ENCODE measurements at regions not wholly inside any gene's neighbourhood (a gene's known extent, or its start where the extent isn't known, plus 50 kb on each side); places are given as distances from the start of the nearest gene placed in this dataset.

DNA sequence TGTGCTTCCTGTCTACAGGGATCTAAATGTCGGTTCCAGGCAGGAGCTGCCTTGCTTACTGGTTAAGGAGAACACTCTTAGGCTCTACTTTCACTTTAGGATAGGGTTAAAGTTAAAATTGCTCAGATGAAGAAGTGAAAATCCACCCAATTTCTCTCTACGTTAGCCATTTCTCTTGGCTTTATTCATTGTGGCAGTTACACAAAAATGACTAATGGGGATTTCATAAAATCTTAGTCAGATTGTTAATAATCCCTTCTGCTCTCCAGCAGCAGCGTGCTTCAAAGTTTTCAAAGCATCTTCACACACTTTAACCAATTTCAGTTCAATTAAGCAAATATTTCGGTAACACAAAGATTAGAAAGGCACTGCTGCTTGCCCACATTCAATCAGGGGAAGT is 58.4 kb upstream of the RCN1 start:
- H3K4me1 Mint-ChIP-seq (ENCODE audit: unreplicated experiment), result peaks cover 6% of the 10 kb centered on the region
- no peak overlapping the region for H3K27ac Mint-ChIP-seq (ENCODE audit: unreplicated experiment)
- no peaks in the 10 kb centered on the region for H3K9me3 Mint-ChIP-seq (ENCODE audit: unreplicated experiment)
- no peak overlapping the region for H3K4me3 Mint-ChIP-seq (ENCODE audit: unreplicated experiment)
- no peaks in the 10 kb centered on the region for H3K36me3 Mint-ChIP-seq (ENCODE audit: low read depth, unreplicated experiment)
- H3K27me3 Mint-ChIP-seq (ENCODE audit: unreplicated experiment), result no peaks in the 10 kb centered on the region
- TF ChIP-seq, protein P1, sequence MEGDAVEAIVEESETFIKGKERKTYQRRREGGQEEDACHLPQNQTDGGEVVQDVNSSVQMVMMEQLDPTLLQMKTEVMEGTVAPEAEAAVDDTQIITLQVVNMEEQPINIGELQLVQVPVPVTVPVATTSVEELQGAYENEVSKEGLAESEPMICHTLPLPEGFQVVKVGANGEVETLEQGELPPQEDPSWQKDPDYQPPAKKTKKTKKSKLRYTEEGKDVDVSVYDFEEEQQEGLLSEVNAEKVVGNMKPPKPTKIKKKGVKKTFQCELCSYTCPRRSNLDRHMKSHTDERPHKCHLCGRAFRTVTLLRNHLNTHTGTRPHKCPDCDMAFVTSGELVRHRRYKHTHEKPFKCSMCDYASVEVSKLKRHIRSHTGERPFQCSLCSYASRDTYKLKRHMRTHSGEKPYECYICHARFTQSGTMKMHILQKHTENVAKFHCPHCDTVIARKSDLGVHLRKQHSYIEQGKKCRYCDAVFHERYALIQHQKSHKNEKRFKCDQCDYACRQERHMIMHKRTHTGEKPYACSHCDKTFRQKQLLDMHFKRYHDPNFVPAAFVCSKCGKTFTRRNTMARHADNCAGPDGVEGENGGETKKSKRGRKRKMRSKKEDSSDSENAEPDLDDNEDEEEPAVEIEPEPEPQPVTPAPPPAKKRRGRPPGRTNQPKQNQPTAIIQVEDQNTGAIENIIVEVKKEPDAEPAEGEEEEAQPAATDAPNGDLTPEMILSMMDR (IDR thresholded peaks at IDR 0.05; ENCODE audit: unreplicated experiment), result no peak
- DNase-seq (ENCODE audit: low spot score), result no peak

DNA sequence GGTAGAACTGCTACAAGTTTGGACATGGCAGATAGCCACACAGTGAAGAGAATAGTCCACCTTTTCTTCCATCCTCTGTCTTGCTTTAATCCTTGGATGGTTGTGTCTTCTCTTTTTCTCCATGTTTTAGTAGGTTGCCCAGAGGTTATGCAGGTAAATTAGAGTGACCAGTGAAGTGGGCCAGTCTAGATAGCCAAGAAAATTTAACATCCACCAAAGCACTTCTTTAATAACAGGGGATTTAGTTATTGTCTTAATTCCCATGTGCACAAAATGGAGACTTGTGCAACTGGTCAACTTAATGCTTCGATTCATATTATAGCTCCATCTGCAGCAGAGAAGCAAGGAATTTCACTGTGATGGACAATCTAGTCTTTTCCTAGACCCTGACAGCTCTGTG is 58.8 kb upstream of the RCN1 start:
- Mint-ChIP-seq H3K36me3 (ENCODE audit: low read depth, unreplicated experiment) (no peaks in the 10 kb centered on the region), H3K4me1 (ENCODE audit: unreplicated experiment) (peaks cover 6% of the 10 kb centered on the region), H3K9me3 (ENCODE audit: unreplicated experiment) (no peaks in the 10 kb centered on the region), H3K4me3 (ENCODE audit: unreplicated experiment) (no peak overlapping the region), H3K27ac (ENCODE audit: unreplicated experiment) (no peak overlapping the region), H3K27me3 (ENCODE audit: unreplicated experiment) (no peaks in the 10 kb centered on the region)
- TF ChIP-seq, protein P1 (IDR thresholded peaks at IDR 0.05; ENCODE audit: unreplicated experiment), result no peak
- no peak for DNase-seq (ENCODE audit: low spot score)

DNA sequence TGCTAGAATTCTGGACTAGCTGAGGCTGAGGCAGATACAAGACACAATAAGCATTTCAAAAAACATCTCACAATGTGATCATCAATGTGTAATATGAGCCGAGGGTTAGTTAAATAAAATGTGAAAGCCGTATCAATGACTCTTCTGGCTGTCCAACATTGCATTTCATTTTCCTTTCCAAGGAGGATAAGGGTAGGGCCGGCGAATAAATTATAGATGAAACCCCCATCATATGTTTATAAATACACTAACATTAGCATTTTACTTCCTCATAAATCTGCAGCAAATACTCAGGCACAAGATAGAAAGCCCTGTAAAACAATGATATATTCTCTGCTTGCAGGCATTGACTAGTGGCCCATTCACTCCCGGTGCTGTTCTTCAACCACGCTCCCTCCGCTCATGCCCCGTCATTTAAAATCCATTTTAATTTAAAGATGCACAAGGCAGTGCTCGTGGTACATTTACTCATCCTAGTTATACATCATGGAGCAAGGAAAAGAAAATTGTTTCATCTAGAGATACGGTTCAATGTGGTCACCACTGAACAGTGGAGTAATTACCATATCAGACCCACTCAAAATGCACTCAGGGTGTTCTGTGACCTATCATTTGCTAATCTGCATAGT is 59.9 kb upstream of the RCN1 start:
- TF ChIP-seq, protein P1 (IDR thresholded peaks at IDR 0.05; ENCODE audit: unreplicated experiment), result no peak
- peaks cover 6% of the 10 kb centered on the region for H3K4me1 Mint-ChIP-seq (ENCODE audit: unreplicated experiment)
- no peaks in the 10 kb centered on the region for H3K9me3 Mint-ChIP-seq (ENCODE audit: unreplicated experiment)
- H3K4me3 Mint-ChIP-seq (ENCODE audit: unreplicated experiment), result no peak overlapping the region
- no peak for DNase-seq (ENCODE audit: low spot score)
- no peaks in the 10 kb centered on the region for H3K36me3 Mint-ChIP-seq (ENCODE audit: low read depth, unreplicated experiment)
- H3K27ac Mint-ChIP-seq (ENCODE audit: unreplicated experiment), result no peak overlapping the region
- no peaks in the 10 kb centered on the region for H3K27me3 Mint-ChIP-seq (ENCODE audit: unreplicated experiment)

DNA sequence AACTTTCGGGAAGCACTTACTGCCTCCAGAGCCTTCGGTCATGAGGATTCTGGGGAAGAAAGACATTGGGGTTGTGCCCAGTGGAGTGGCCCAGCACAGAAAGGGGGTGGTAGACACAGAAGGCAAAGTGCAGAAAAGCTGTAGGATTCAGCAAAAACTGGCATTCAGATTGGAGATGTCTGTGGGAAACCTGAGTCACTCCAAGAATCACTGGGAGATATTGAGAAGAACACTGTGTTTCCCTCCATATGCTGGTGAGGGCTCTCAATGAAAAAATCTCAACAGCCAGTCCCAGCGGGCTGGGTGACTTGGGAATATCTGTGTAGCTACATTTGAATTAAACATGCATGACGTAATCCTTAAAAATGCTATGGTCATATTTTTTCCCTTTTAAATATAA is 61.2 kb upstream of the RCN1 start:
- Mint-ChIP-seq H3K9me3 (ENCODE audit: unreplicated experiment) (no peaks in the 10 kb centered on the region), H3K4me1 (ENCODE audit: unreplicated experiment) (peaks cover 6% of the 10 kb centered on the region), H3K4me3 (ENCODE audit: unreplicated experiment) (no peak overlapping the region), H3K27me3 (ENCODE audit: unreplicated experiment) (no peaks in the 10 kb centered on the region), H3K27ac (ENCODE audit: unreplicated experiment) (no peak overlapping the region), H3K36me3 (ENCODE audit: low read depth, unreplicated experiment) (no peaks in the 10 kb centered on the region)
- TF ChIP-seq, protein P1 (IDR thresholded peaks at IDR 0.05; ENCODE audit: unreplicated experiment), result no peak
- DNase-seq (ENCODE audit: low spot score), result no peak

DNA sequence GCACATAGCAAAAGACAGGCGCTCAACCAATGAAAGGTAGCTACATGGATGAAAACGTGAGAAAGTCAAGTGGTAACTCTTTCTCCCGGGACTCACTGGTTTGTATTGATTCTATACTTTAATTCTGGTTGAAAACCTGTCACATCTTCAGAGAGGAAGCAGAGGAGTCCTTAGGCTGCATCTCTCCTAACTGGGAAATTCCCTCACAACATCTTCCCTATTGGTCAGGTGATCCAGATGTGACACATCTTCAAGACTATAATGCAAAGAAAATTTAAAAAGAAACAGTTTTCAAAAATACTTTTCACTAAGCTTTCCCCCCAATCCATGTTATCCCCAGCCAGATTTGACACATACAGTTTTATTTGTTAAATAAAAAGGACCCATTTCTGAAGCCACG is 62.7 kb upstream of the RCN1 start:
- Mint-ChIP-seq H3K4me1 (ENCODE audit: unreplicated experiment) (peaks cover 6% of the 10 kb centered on the region), H3K36me3 (ENCODE audit: low read depth, unreplicated experiment) (no peaks in the 10 kb centered on the region), H3K4me3 (ENCODE audit: unreplicated experiment) (no peak overlapping the region), H3K27ac (ENCODE audit: unreplicated experiment) (no peak overlapping the region), H3K9me3 (ENCODE audit: unreplicated experiment) (no peaks in the 10 kb centered on the region), H3K27me3 (ENCODE audit: unreplicated experiment) (no peaks in the 10 kb centered on the region)
- TF ChIP-seq, protein P1 (IDR thresholded peaks at IDR 0.05; ENCODE audit: unreplicated experiment), result no peak
- no peak for DNase-seq (ENCODE audit: low spot score)

Measured in endothelial cell (in vitro differentiated cells).